GM12878 (cell line): ENCODE measurements at regions not wholly inside any gene's neighbourhood (a gene's known extent, or its start where the extent isn't known, plus 50 kb on each side); places are given as distances from the start of the nearest gene placed in this dataset.

Source experiments
- ATAC-seq: fragments of 200-7000 bp; cut with Tn5 transposase; 3 replicates; pipeline ENCODE4 v1.9.1; 2020; ENCODE audit warnings: mild to moderate bottlenecking, moderate library complexity
- BruUV-seq: library from RNA; stranded (reverse); fragments of 400-500 nt; replicated peaks from 2 replicates; lab custom pipeline; 2021; lab: Mats Ljungman, UMichigan
- CTCF ChIA-PET: fragments of 300-600 bp; sonication (Branson Sonifier 250); formaldehyde crosslinking; extraction: SDS; loops from one replicate; lab custom pipeline; 2021; ENCODE audit warnings: inconsistent platforms; lab: Yijun Ruan, JAX
- POLR2A ChIA-PET: fragments of 350-600 bp; formaldehyde crosslinking; extraction: SDS; loops from one replicate; lab custom pipeline; 2021; ENCODE audit warnings: inconsistent platforms; lab: Charles Lee
- RAD21 ChIA-PET: fragments of 300-600 bp; sonication (Branson Sonifier 250); formaldehyde crosslinking; loops from one replicate; lab custom pipeline; 2023; ENCODE audit warnings: antibody characterized with exemption; ENCODE audit not compliant: unreplicated experiment; lab: Charles Lee
- SMC1A ChIA-PET: fragments of 300-600 bp; sonication (Branson Sonifier 250); formaldehyde crosslinking; loops from one replicate; lab custom pipeline; 2023; ENCODE audit not compliant: unreplicated experiment, uncharacterized antibody; lab: Charles Lee
- DNase-seq: peaks from one replicate; pipeline ENCODE4 v3.0.0-alpha.2; 2011; ENCODE audit warnings: low read depth, low spot score
- FAIRE-seq: peaks from 3 replicates; lab custom pipeline; 2011; peaks lifted over from hg19 to GRCh38; lab: Jason Lieb, UNC
- H2AFZ ChIP-seq: 2 replicates; pipeline ENCODE4 v1.6.0; 2011; ENCODE audit warnings: low read depth, low read length, control low read depth; ENCODE audit not compliant: control insufficient read depth
- H3K27ac ChIP-seq: 2 replicates; pipeline ENCODE4 v1.5.1; 2011; ENCODE audit warnings: control low read depth; ENCODE audit not compliant: control insufficient read depth, insufficient read depth
- H3K27me3 ChIP-seq, 2 experiments: replicated peaks in 1 of 2; 2 replicates each; pipeline versions ENCODE4 v1.6.0 to v1.6.1; 2011; ENCODE audit warnings: low read length in 1 of 2; ENCODE audit not compliant: control insufficient read depth in 2 of 2, insufficient read depth in 2 of 2
- H3K36me3 ChIP-seq, 2 experiments: 2 replicates each; pipeline ENCODE4 v1.5.1; 2011; ENCODE audit warnings: low read length in 1 of 2; ENCODE audit not compliant: control insufficient read depth in 2 of 2, insufficient read depth in 2 of 2
- H3K4me1 ChIP-seq: 2 replicates; pipeline ENCODE4 v1.6.1; 2011; ENCODE audit warnings: mild to moderate bottlenecking, low read length, moderate library complexity, mixed read lengths; ENCODE audit not compliant: control insufficient read depth, insufficient read depth
- H3K4me2 ChIP-seq: 2 replicates; pipeline ENCODE4 v1.6.0; 2011; ENCODE audit warnings: control low read depth; ENCODE audit not compliant: control insufficient read depth, insufficient read depth
- H3K4me3 ChIP-seq: fragments of 200-600 bp; sonication (generic); 2 replicates; pipeline ENCODE4 v1.5.1; 2016
- H3K79me2 ChIP-seq: 2 replicates; pipeline ENCODE4 v1.6.0; 2011; ENCODE audit warnings: low read length; ENCODE audit not compliant: control insufficient read depth, insufficient read depth
- H3K9ac ChIP-seq: 2 replicates; pipeline ENCODE4 v1.8.0; 2011; ENCODE audit warnings: low read length, control low read depth, mixed read lengths; ENCODE audit not compliant: control insufficient read depth, insufficient read depth
- H3K9me3 ChIP-seq: replicated peaks from 3 replicates; pipeline ENCODE4 v1.5.1; 2011; ENCODE audit warnings: mild to moderate bottlenecking, low read length; ENCODE audit not compliant: control insufficient read depth, insufficient read depth
- H4K20me1 ChIP-seq: 2 replicates; pipeline ENCODE4 v1.6.0; 2011; ENCODE audit not compliant: control insufficient read depth, insufficient read depth
- CHD2 ChIP-seq: IDR thresholded peaks from 2 replicates; pipeline ENCODE4 v1.6.1; 2011; ENCODE audit warnings: low read depth, low read length, improper control_type of control experiment, borderline replicate concordance
- CHD4 ChIP-seq: fragments of 200-600 bp; sonication (generic); IDR thresholded peaks from 2 replicates; pipeline ENCODE4 v1.6.1; 2016; ENCODE audit warnings: mild to moderate bottlenecking
- EED ChIP-seq: sonication (generic); IDR thresholded peaks from 2 replicates; pipeline ENCODE4 v1.6.1; 2016; ENCODE audit warnings: antibody characterized with exemption, low read depth
- ESRRA ChIP-seq: IDR thresholded peaks from 2 replicates; pipeline ENCODE4 v1.6.1; 2012; ENCODE audit warnings: mild to moderate bottlenecking, low read length, improper control_type of control experiment
- FOXK2 ChIP-seq: fragments of 450-650 bp; IDR thresholded peaks from 2 replicates; pipeline ENCODE4 v1.6.1; 2017; ENCODE audit warnings: mild to moderate bottlenecking, moderate library complexity
- IKZF2 ChIP-seq, 2 experiments: fragments of 450-650 bp; IDR thresholded peaks; 2 replicates each; pipeline ENCODE4 v1.6.1; 2017; ENCODE audit warnings: mild to moderate bottlenecking in 2 of 2, moderate library complexity in 2 of 2
- MYB ChIP-seq: fragments of 150-350 bp; IDR thresholded peaks from 2 replicates; pipeline ENCODE4 v1.6.1; 2014; ENCODE audit warnings: mild to moderate bottlenecking, low read depth, low read length, borderline replicate concordance
- NKRF ChIP-seq: fragments of 450-650 bp; conservative IDR thresholded peaks from 2 replicates; pipeline ENCODE4 v1.6.1; 2017; ENCODE audit warnings: mild to moderate bottlenecking, moderate library complexity
- RAD51 ChIP-seq: fragments of 450-650 bp; IDR thresholded peaks from 2 replicates; pipeline ENCODE4 v1.6.1; 2016; ENCODE audit warnings: moderate library complexity, mild to moderate bottlenecking, inconsistent platforms
- SP1 ChIP-seq: IDR thresholded peaks from one replicate; pipeline ENCODE4 v1.6.1; 2011; ENCODE audit warnings: low read depth, low read length
- SPI1 ChIP-seq: IDR thresholded peaks from 2 replicates; pipeline ENCODE4 v1.6.1; 2011; ENCODE audit warnings: low read depth, mild to moderate bottlenecking, low read length, moderate library complexity, borderline replicate concordance; ENCODE audit not compliant: insufficient read depth
- ZNF622 ChIP-seq: fragments of 450-650 bp; IDR thresholded peaks from 2 replicates; pipeline ENCODE4 v1.6.1; 2017; ENCODE audit warnings: mild to moderate bottlenecking, inconsistent platforms
- WGBS: methylation state at CpG from one replicate; pipeline ENCODE4 v1.1.6; 2016; ENCODE audit warnings: low lambda C conversion rate; ENCODE audit not compliant: insufficient replicate concordance, insufficient coverage; ENCODE audit errors: missing lambda C conversion rate; 5-methylcytosine and 5-hydroxymethylcytosine counted together
- in situ Hi-C: fragments of 300-500 bp; cut with MboI; formaldehyde crosslinking; loops from 9 replicates; pipeline ENCODE4 v1.14.3; 2018; ENCODE audit warnings: mixed read lengths
- intact Hi-C: fragments of 100-400 bp; cut with micrococcal nuclease; formaldehyde crosslinking; loops from one replicate; pipeline ENCODE4 v1.14.2; 2022; ENCODE audit not compliant: unreplicated experiment

- TF ChIP-seq MYB: no peak
- Histone ChIP-seq H2AFZ (no peak overlapping the region), H3K4me1 (no peaks in the 10 kb centered on the region), H3K27ac (no peak overlapping the region), H3K79me2 (no peaks in the 10 kb centered on the region), H4K20me1 (no peaks in the 10 kb centered on the region), H3K4me3 (no peak overlapping the region), H3K9ac (no peak overlapping the region), H3K27me3 (peaks cover 3 to 13% of the 10 kb centered on the region in 2 experiments; a peak in 3 of 4 replicates), H3K9me3 (no peaks in the 10 kb centered on the region), H3K36me3 (no peaks in the 10 kb centered on the region), H3K4me2 (no peak overlapping the region)
- FAIRE-seq (no peak), ATAC-seq (no peak), DNase-seq (no peak)
- SMC1A ChIA-PET: no interaction called here
- POLR2A ChIA-PET: no interaction called here
- no TSS peak for BruUV-seq
- RAD21 ChIA-PET: no interaction called here
- CTCF ChIA-PET: no interaction called here
- 0% methylated on average over 3 of the region's 3 CpGs for WGBS
- in situ Hi-C loops (no loop called here), intact Hi-C loops (no loop called here)
Observed at GRCh38 chr11:116509551-116509950, 263.2 kb downstream of the BUD13 start.

- in situ Hi-C loops: no loop called here
- ChIA-PET POLR2A (no interaction called here), RAD21 (no interaction called here), SMC1A (no interaction called here), CTCF (interaction anchor here (0.9 to 1.1 kb wide), 2 partner anchors 54 to 183 kb away, joined by 3 read pairs; no protein-coding TSS in a partner anchor)
- no peaks in the 10 kb centered on the region for H3K36me3 ChIP-seq
- DNase-seq (no peak), ATAC-seq (no peak), FAIRE-seq (no peak)
- BruUV-seq: no TSS peak
- peaks cover 3 to 14% of the 10 kb centered on the region in 2 experiments; a peak in 3 of 4 replicates for H3K27me3 ChIP-seq
- H3K9ac ChIP-seq: no peak overlapping the region
- no peak overlapping the region for H3K4me3 ChIP-seq
- WGBS: 0% methylated on average over 8 of the region's 8 CpGs
- H2AFZ ChIP-seq: no peak overlapping the region
- intact Hi-C loops: no loop called here
- no peaks in the 10 kb centered on the region for H3K79me2 ChIP-seq
- H3K4me1 ChIP-seq: no peaks in the 10 kb centered on the region
- no peaks in the 10 kb centered on the region for H3K9me3 ChIP-seq
- H3K27ac ChIP-seq: no peak overlapping the region
- no peak overlapping the region for H3K4me2 ChIP-seq
- H4K20me1 ChIP-seq: no peaks in the 10 kb centered on the region
- TF ChIP-seq SPI1 (no peak), SP1 (no peak), CHD2 (no peak), ESRRA (no peak), CHD4 (no peak), FOXK2 (no peak), ZNF622 (no peak), NKRF (no peak), EED (no peak), RAD51 (no peak), IKZF2 (IDR thresholded peaks at IDR 0.05) (no peak)
Observed at GRCh38 chr11:116507849-116508695, 264.7 kb downstream of the BUD13 start.
